HepG2 (cell line): ENCODE measurements at regions not wholly inside any gene's neighbourhood (a gene's known extent, or its start where the extent isn't known, plus 50 kb on each side); places are given as distances from the start of the nearest gene placed in this dataset.

Source experiments
- ATAC-seq: fragments of 200-7000 bp; cut with Tn5 transposase; 3 replicates; pipeline ENCODE4 v1.9.1; 2020; ENCODE audit warnings: mild to moderate bottlenecking, moderate library complexity
- BruUV-seq: library from RNA; stranded (reverse); fragments of 400-500 nt; replicated peaks from 2 replicates; lab custom pipeline; 2021; lab: Mats Ljungman, UMichigan
- CTCF ChIA-PET: fragments of 300-600 bp; formaldehyde crosslinking; extraction: SDS; loops from one replicate; lab custom pipeline; 2021; ENCODE audit warnings: low total read pairs, inconsistent platforms, low intra/inter-chr PET ratio; lab: Yijun Ruan, JAX
- POLR2A ChIA-PET: fragments of 350-600 bp; sonication (Branson Sonifier 250); formaldehyde crosslinking; loops from one replicate; lab custom pipeline; 2020; ENCODE audit warnings: antibody characterized with exemption, inconsistent platforms; lab: Yijun Ruan, JAX
- DNase-seq: peaks from one replicate; pipeline ENCODE4 v3.0.0-alpha.2; 2015; ENCODE audit warnings: low spot score
- FAIRE-seq: peaks from 3 replicates; lab custom pipeline; 2011; peaks lifted over from hg19 to GRCh38; lab: Jason Lieb, UNC
- H2AFZ ChIP-seq: one replicate; pipeline ENCODE4 v1.6.1; 2011; ENCODE audit warnings: low read length, inconsistent platforms
- H3K27ac ChIP-seq: fragments of 300-600 bp; 3 replicates; pipeline ENCODE4 v1.8.0; 2011; ENCODE audit warnings: mixed run types, mild to moderate bottlenecking, mixed read lengths, low read length, inconsistent platforms; ENCODE audit not compliant: insufficient read depth; ENCODE audit errors: extremely low read length
- H3K27me3 ChIP-seq, 2 experiments: fragments of 200-600 bp in 1 of 2; 2 replicates in 1 of 2; 3 replicates in 1 of 2; pipeline versions ENCODE4 v1.6.0 to v1.8.0; 2011; ENCODE audit warnings: low read length in 2 of 2, mild to moderate bottlenecking in 2 of 2, moderate library complexity in 2 of 2, inconsistent platforms in 1 of 2; ENCODE audit not compliant: insufficient read depth in 2 of 2, control insufficient read depth in 1 of 2
- H3K36me3 ChIP-seq, 2 experiments: fragments of 200-600 bp in 1 of 2; replicated peaks in 1 of 2; 2 replicates in 1 of 2; 3 replicates in 1 of 2; pipeline versions ENCODE4 v1.5.1 to v1.8.0; 2011; ENCODE audit warnings: low read length in 2 of 2, inconsistent platforms in 1 of 2; ENCODE audit not compliant: insufficient read depth in 2 of 2, control insufficient read depth in 1 of 2
- H3K4me1 ChIP-seq: 2 replicates; pipeline ENCODE4 v1.5.1; 2012; ENCODE audit warnings: low read length, inconsistent platforms; ENCODE audit not compliant: insufficient read depth
- H3K4me2 ChIP-seq: 2 replicates; pipeline ENCODE4 v1.6.0; 2011; ENCODE audit warnings: low read depth, low read length, inconsistent platforms
- H3K4me3 ChIP-seq, 3 experiments: fragments of 200-600 bp in 1 of 3; sonication (generic), shearing (Covaris generic) in 1 of 3; replicated peaks in 1 of 3; 2 replicates each; pipeline ENCODE4 v1.5.1; 2011 to 2016; ENCODE audit warnings: low read length in 3 of 3, inconsistent platforms in 2 of 3, low read depth in 2 of 3, mild to moderate bottlenecking in 2 of 3, control low read depth in 1 of 3, mixed read lengths in 1 of 3; ENCODE audit not compliant: insufficient read depth in 1 of 3
- H3K79me2 ChIP-seq: one replicate; pipeline ENCODE4 v1.6.1; 2011; ENCODE audit warnings: low read length, inconsistent platforms; ENCODE audit not compliant: insufficient read depth
- H3K9ac ChIP-seq: 2 replicates; pipeline ENCODE4 v1.6.0; 2011; ENCODE audit warnings: mild to moderate bottlenecking, low read depth, low read length, inconsistent platforms; ENCODE audit not compliant: insufficient read depth
- H3K9me3 ChIP-seq: 2 replicates; pipeline ENCODE4 v1.5.1; 2012; ENCODE audit warnings: mild to moderate bottlenecking, low read length
- H4K20me1 ChIP-seq: 2 replicates; pipeline ENCODE4 v1.6.0; 2011; ENCODE audit warnings: inconsistent platforms, mild to moderate bottlenecking, low read length, moderate library complexity; ENCODE audit not compliant: insufficient read depth
- CAMTA2 ChIP-seq: sonication (generic); formaldehyde crosslinking; IDR thresholded peaks from 2 replicates; pipeline ENCODE4 v1.4.0; 2020; ENCODE audit warnings: mild to moderate bottlenecking, missing genetic modification reagents, borderline replicate concordance
- DDIT3 ChIP-seq: sonication (generic); formaldehyde crosslinking; IDR thresholded peaks from 2 replicates; pipeline ENCODE4 v1.4.0; 2020; ENCODE audit warnings: mild to moderate bottlenecking, missing genetic modification reagents
- KDM5B ChIP-seq: sonication (generic); formaldehyde crosslinking; IDR thresholded peaks from 2 replicates; pipeline ENCODE4 v1.4.0; 2020; ENCODE audit warnings: missing genetic modification reagents, mild to moderate bottlenecking, borderline replicate concordance
- MED13 ChIP-seq: sonication (generic); formaldehyde crosslinking; IDR thresholded peaks from 2 replicates; pipeline ENCODE4 v1.5.0; 2020; ENCODE audit warnings: missing genetic modification reagents
- MNT ChIP-seq: fragments of 450-650 bp; IDR thresholded peaks from 2 replicates; pipeline ENCODE4 v1.6.1; 2016
- PRPF4 ChIP-seq: fragments of 200-400 bp; formaldehyde crosslinking; IDR thresholded peaks from 2 replicates; pipeline ENCODE4 v1.6.1; 2016; ENCODE audit warnings: low read length, low read depth; ENCODE audit not compliant: poor library complexity, severe bottlenecking
- ZNF160 ChIP-seq: sonication (generic); formaldehyde crosslinking; IDR thresholded peaks from 2 replicates; pipeline ENCODE4 v1.8.0; 2022; ENCODE audit warnings: mild to moderate bottlenecking, inconsistent platforms, missing genetic modification reagents
- ZNF432 ChIP-seq: sonication (generic); formaldehyde crosslinking; IDR thresholded peaks from 2 replicates; pipeline ENCODE4 v1.5.0; 2020; ENCODE audit warnings: missing genetic modification reagents, mild to moderate bottlenecking, borderline replicate concordance
- WGBS: methylation state at CpG from one replicate; pipeline ENCODE4 v1.1.6; 2017; ENCODE audit warnings: low lambda C conversion rate; 5-methylcytosine and 5-hydroxymethylcytosine counted together
- in situ Hi-C: cut with HindIII; loops from 2 replicates; pipeline ENCODE4 v1.10.0; 2017; ENCODE audit warnings: low pct_unique_long_range_greater_than_20kb; ENCODE audit not compliant: extremely low pct_ligation_motif_present
- intact Hi-C: fragments of 100-400 bp; cut with micrococcal nuclease; formaldehyde crosslinking; loops from one replicate; pipeline ENCODE4 v1.10.0; 2022; ENCODE audit not compliant: unreplicated experiment

- Histone ChIP-seq H3K79me2 (no peaks in the 10 kb centered on the region), H3K4me3 (no peak overlapping the region), H3K27ac (no peak overlapping the region), H3K27me3 (no peaks in the 10 kb centered on the region), H3K4me2 (no peak overlapping the region), H4K20me1 (no peaks in the 10 kb centered on the region), H3K9me3 (no peaks in the 10 kb centered on the region), H2AFZ (no peak overlapping the region), H3K36me3 (no peaks in the 10 kb centered on the region), H3K4me1 (no peaks in the 10 kb centered on the region), H3K9ac (no peak overlapping the region)
- BruUV-seq: no TSS peak
- ATAC-seq (no peak), FAIRE-seq (no peak), DNase-seq (no peak)
- ChIA-PET CTCF (no interaction called here), POLR2A (no interaction called here)
- 14% methylated on average over 10 of the region's 10 CpGs for WGBS
- TF ChIP-seq ZNF160 (CRISPR knock-in tag): no peak
- TF ChIP-seq ZNF432: no peak
- TF ChIP-seq MED13: no peak
- no peak for TF ChIP-seq PRPF4
- in situ Hi-C loops: no loop called here
- intact Hi-C loops: no loop called here
Observed at GRCh38 chr13:80235166-80235966, 105.6 kb downstream of the SPRY2 start.

- no peak for TF ChIP-seq CAMTA2 (CRISPR knock-in tag)
- TF ChIP-seq DDIT3 (CRISPR knock-in tag): no peak
- TF ChIP-seq MNT: peak; percentile 98
- no peak for TF ChIP-seq KDM5B (CRISPR knock-in tag)
- Histone ChIP-seq H3K27ac (no peak overlapping the region), H2AFZ (no peak overlapping the region), H3K9me3 (no peaks in the 10 kb centered on the region), H3K9ac (no peak overlapping the region), H4K20me1 (no peaks in the 10 kb centered on the region), H3K4me1 (no peaks in the 10 kb centered on the region), H3K4me2 (no peak overlapping the region), H3K27me3 (no peaks in the 10 kb centered on the region), H3K36me3 (no peaks in the 10 kb centered on the region), H3K79me2 (no peaks in the 10 kb centered on the region), H3K4me3 (no peak overlapping the region)
- WGBS: 10% methylated on average over 2 of the region's 2 CpGs
- BruUV-seq: no TSS peak
- in situ Hi-C loops: no loop called here
- DNase-seq (no peak), ATAC-seq (no peak), FAIRE-seq (no peak)
- ChIA-PET POLR2A (no interaction called here), CTCF (no interaction called here)
- intact Hi-C loops: no loop called here
Observed at GRCh38 chr13:80227645-80228044, 113.3 kb downstream of the SPRY2 start.
